WI38 (cell line): ENCODE measurements at regions not wholly inside any gene's neighbourhood (a gene's known extent, or its start where the extent isn't known, plus 50 kb on each side); places are given as distances from the start of the nearest gene placed in this dataset.

Experiments used
- H3K4me3 ChIP-seq: 2 replicates; pipeline ENCODE4 v1.5.1; 2011; ENCODE audit warnings: low read depth, mild to moderate bottlenecking, control low read depth, low read length
- TF ChIP-seq, protein P1 (sequence below): IDR thresholded peaks from 2 replicates; pipeline ENCODE4 v1.5.1; 2012; ENCODE audit warnings: low read depth, mild to moderate bottlenecking, control low read depth, low read length

DNA sequence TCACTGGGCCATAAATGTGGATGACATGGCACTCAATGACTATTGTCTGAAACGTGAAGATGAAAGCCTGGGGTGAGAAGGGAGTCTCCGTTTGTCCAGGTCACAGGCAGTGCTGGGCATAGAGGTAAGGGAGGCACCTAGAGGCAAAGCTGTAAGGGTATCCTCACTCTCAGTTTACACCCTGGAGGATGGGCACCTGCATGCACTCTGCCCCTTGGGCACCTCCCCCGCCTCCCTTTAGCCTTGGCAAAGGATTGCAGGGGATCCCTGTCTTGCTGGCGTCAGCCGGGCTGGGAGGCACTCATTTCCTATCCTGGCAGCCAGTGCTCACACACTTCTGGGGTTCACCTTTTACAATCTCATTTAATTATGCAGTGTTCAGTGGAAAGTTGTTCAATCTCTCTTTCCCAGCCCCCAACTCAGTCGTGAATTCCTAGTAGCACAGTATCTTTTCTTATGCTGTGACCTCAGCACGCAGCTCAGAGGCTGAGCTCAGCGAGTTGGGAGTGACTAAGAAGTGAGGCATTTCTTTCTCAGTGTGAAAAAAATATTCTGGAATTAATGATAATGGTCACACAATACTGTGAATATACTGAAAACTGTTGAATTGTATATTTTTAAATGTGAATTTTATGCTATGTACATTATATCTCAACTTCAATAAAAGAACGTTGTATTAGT lies 866.6 kb downstream of the BRD1 start:
- H3K4me3 ChIP-seq = no peak overlapping the region
- TF ChIP-seq, protein P1, sequence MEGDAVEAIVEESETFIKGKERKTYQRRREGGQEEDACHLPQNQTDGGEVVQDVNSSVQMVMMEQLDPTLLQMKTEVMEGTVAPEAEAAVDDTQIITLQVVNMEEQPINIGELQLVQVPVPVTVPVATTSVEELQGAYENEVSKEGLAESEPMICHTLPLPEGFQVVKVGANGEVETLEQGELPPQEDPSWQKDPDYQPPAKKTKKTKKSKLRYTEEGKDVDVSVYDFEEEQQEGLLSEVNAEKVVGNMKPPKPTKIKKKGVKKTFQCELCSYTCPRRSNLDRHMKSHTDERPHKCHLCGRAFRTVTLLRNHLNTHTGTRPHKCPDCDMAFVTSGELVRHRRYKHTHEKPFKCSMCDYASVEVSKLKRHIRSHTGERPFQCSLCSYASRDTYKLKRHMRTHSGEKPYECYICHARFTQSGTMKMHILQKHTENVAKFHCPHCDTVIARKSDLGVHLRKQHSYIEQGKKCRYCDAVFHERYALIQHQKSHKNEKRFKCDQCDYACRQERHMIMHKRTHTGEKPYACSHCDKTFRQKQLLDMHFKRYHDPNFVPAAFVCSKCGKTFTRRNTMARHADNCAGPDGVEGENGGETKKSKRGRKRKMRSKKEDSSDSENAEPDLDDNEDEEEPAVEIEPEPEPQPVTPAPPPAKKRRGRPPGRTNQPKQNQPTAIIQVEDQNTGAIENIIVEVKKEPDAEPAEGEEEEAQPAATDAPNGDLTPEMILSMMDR = no peak

DNA sequence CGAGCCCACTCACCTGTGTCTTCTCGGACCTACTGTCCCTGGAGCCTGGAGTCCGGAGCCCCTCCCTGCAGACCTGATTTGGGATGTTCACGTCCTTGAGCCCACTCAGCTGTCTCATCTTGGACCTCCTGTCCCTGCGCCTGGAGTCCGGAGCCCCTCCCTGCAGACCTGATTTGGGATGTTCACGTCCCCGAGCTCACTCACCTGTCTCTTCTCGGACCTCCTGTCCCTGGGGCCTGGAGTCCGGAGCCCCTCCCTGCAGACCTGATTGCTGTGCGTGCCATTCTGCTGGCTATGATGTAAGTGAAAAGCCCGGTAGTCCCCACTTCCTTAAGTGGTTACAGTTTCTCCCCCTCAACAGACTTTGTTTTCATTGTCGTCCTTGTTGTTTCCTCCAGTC lies 867.1 kb downstream of the BRD1 start:
- no peak overlapping the region for H3K4me3 ChIP-seq
- TF ChIP-seq, protein P1 = no peak

DNA sequence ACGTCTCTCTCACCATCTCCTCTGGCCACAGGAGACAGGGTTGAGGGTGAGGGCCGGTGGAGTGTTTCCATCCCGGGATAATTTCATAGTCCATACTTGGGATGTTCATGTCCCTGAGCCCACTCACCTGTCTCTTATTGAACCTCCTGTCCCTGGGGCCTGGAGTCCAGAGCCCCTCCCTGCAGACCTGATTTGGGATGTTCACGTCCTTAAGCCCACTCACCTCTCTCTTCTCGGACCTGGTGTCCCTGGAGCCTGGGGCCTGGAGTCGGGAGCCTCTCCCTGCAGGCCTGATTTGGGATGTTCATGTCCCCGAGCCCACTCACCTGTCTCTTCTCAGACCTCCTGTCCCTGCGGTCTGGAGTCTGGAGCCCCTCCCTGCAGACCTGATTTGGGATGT lies 868.2 kb downstream of the BRD1 start:
- TF ChIP-seq, protein P1 = no peak

DNA sequence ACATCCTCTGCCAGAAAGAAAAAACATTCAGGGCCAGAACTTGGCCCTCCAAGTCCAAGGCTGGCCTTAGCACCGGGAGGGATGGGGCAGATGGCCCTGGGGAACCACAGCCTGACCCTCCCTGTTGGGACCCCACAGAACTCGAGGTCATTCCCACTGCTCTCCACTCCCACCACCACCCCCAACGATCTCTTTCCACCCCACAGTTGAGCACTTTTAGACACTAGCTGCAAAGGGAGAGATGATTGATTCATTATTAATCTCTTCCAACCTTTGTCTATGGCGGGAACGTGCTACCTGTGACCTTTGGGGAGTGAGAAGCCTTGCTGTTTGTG lies 869.7 kb downstream of the BRD1 start:
- H3K4me3 ChIP-seq = no peak overlapping the region
- TF ChIP-seq, protein P1 = no peak

More for the DNA sequence above, 868.2 kb downstream of the BRD1 start:
- no peak overlapping the region for H3K4me3 ChIP-seq

DNA sequence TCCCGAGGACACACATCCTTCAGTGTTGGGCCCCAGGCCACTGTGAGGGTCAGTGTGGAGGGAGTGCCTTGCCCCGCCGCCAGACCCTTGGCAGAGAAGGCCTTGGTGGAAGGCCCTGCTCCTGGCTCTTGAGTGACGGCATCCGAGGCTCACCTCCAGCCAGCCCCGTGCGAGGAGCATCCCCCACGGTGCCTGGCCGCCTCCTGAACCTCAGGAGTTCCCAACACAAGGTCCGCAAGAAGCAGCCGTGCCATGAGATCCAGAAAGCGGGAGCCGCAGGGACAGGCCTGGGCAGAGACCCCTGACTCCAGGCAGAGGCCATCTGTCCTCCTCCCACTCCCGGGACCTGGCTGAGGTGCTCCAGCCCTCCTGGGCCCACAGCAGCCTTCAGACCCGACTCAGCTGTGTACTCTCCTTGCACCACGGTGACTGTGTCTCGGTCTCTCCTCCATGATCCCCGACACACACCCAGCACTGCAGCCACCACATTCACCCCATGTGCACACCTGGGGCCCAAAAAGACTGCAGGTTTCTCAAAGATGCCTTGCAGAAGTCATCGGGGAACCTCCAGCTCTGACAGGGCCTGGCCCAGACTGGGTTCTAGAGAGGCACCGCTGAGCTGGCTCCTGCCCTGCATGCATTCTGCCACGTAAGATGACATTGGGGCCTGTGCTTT lies 870.2 kb downstream of the BRD1 start:
- no peak overlapping the region for H3K4me3 ChIP-seq
- TF ChIP-seq, protein P1 = no peak

DNA sequence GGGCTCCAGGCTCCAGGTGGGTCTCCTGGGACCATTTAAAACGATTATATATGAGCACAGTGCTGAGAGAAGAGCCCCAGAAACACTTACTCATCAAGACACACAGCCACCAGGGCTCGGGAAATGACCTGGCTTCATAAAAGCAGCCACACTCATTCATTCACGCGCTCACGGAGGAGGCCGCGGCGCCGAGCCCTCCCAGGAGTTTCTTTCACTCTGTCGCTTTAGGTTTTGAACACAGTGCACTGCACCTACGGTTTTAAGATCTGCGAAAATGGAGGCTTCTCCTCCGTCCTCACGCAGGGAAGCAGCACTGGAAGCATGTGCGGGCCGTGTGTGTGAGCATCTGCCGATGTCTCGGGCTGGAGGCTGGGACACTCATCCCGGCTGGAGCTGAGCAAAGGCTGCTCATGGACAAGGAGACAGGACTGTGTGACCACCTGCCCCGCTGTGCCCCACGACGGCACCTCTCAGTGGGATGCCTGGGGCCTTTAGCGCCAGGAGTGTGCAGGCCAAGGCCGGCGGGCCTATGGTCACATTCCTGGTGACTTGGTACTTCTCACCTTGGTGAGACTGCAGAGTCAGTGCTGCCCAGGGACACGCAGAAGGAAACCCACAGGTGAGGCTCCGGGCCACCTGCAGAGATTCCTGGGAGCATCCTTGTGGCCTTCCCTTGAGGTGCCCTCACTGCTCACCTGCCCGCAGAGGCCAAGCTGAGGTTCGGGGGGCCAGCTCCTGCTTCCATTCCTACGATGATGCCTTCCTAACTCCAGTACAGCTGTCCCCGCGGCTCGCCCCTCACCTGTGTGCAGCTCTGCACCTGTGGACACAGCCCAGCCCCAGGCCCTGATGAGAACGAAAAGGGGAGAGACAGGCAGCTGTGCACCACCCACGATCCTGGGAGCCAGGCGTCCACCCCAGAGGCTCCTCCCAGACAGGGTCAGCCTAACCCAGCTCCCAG lies 872.0 kb downstream of the BRD1 start:
- no peak overlapping the region for H3K4me3 ChIP-seq
- TF ChIP-seq, protein P1 = no peak
